GM12872 (cell line): ENCODE measurements at regions not wholly inside any gene's neighbourhood (a gene's known extent, or its start where the extent isn't known, plus 50 kb on each side); places are given as distances from the start of the nearest gene placed in this dataset.

Source experiments
- CTCF ChIP-seq: IDR thresholded peaks from 3 replicates; pipeline ENCODE4 v1.5.1; 2011; ENCODE audit warnings: low read depth, mild to moderate bottlenecking, low read length, moderate library complexity; ENCODE audit not compliant: insufficient read depth

GRCh38 chr10:33790521-33791271 is 456.2 kb upstream of the NRP1 start:
- no peak for TF ChIP-seq CTCF

- no peak for TF ChIP-seq CTCF
Measured at GRCh38 chr10:33783557-33783956, 449.1 kb upstream of the NRP1 start.

GRCh38 chr10:33783078-33783477 is 448.6 kb upstream of the NRP1 start:
- TF ChIP-seq CTCF, result no peak

- no peak for TF ChIP-seq CTCF
Measured at GRCh38 chr10:33781606-33782395, 447.3 kb upstream of the NRP1 start.

- TF ChIP-seq CTCF, result no peak
Measured at GRCh38 chr10:33780961-33781360, 446.5 kb upstream of the NRP1 start.

GRCh38 chr10:33777223-33777622 is 442.8 kb upstream of the NRP1 start:
- TF ChIP-seq CTCF, result no peak

GRCh38 chr10:33776419-33777070 is 442.1 kb upstream of the NRP1 start:
- TF ChIP-seq CTCF, result no peak
